Activated T-helper 17 cell treated with anti-CD3 and anti-CD28 coated beads, Interleukin-2, amount 50 U/mL, for 72 hours (primary cell): ENCODE measurements at regions not wholly inside any gene's neighbourhood (a gene's known extent, or its start where the extent isn't known, plus 50 kb on each side); places are given as distances from the start of the nearest gene placed in this dataset.
"Not testable (repeated sequence)": the region's sequence is repeated elsewhere in the genome, so short reads cannot be mapped to it uniquely, and the experiment has no call there.

Experiments
- ATAC-seq: fragments of 150-1000 bp; cut with Tn5 transposase; replicated peaks from 2 replicates; pipeline ENCODE4 v1.10.0; 2021; ENCODE audit warnings: mild to moderate bottlenecking, moderate library complexity
- H3K27ac Mint-ChIP-seq: one replicate; pipeline ENCODE4 v1.8.0; 2022; ENCODE audit warnings: mixed read lengths
- H3K27me3 Mint-ChIP-seq: one replicate; pipeline ENCODE4 v1.8.0; 2022; ENCODE audit warnings: mixed read lengths
- H3K36me3 Mint-ChIP-seq: one replicate; pipeline ENCODE4 v1.8.0; 2022; ENCODE audit warnings: low read depth, mild to moderate bottlenecking, mixed read lengths
- H3K4me1 Mint-ChIP-seq: one replicate; pipeline ENCODE4 v1.8.0; 2022; ENCODE audit warnings: mixed read lengths
- H3K4me3 Mint-ChIP-seq: one replicate; pipeline ENCODE4 v1.8.0; 2022; ENCODE audit warnings: mild to moderate bottlenecking, mixed read lengths
- H3K9me3 Mint-ChIP-seq: one replicate; pipeline ENCODE4 v1.8.0; 2022; ENCODE audit warnings: mixed read lengths

DNA sequence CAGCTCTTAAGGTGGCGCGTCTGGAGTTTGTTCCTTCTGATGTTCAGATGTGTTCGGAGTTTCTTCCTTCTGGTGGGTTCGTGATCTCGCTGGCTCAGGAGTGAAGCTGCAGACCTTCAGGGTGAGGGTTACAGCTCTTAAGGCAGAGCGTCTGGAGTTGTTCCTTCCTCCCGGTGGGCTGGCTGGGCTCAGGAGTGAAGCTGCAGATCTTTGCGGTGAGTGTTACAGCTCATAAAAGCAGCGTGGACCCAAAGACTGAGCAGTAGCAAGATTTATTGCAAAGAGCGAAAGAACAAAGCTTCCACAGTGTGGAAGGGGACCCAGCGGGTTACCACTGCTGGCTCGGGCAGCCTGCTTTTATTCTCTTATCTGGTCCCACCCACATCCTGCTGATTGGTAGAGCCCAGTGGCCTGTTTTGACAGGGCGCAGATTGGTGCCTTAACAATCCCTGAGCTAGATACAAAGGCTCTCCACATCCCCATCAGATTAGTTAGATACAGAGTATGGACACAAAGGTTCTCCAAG, 244.3 kb downstream of the PLA2G4A start:
- peak; percentile 32 for ATAC-seq
- not testable (repeated sequence) for H3K4me1 Mint-ChIP-seq
- H3K4me3 Mint-ChIP-seq: peak overlapping the region; percentile 98

DNA sequence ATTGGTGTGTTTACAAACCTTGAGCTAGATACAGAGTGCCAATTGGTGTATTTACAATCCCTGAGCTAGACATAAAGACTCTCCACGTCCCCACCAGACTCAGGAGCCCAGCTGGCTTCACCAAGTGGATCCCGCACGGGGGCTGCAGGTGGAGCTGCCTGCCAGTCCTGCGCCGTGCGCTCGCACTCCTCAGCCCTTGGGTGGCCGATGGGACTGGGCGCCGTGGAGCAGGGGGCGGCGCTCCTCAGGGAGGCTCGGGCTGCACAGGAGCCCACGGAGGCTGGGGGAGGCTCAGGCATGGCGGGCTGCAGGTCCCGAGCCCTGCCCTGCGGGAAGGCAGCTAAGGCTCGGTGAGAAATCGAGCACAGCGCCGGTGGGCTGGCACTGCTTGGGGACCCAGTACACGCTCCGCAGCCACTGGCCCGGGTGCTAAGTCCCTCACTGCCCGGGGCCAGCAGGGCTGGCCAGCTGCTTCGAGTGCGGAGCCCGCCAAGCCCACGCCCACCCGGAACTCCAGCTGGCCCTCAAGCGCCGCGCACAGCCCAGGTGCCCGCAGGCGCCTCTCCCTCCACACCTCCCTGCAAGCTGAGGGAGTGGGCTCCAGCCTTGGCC, 245.0 kb downstream of the PLA2G4A start:
- not testable (repeated sequence) for H3K27me3 Mint-ChIP-seq, H3K27ac Mint-ChIP-seq, H3K9me3 Mint-ChIP-seq, ATAC-seq, H3K4me1 Mint-ChIP-seq, H3K36me3 Mint-ChIP-seq
- peak overlapping the region; percentile 98 for H3K4me3 Mint-ChIP-seq

More for the DNA sequence above, 244.3 kb downstream of the PLA2G4A start:
- peak overlapping the region; percentile 97 for H3K27ac Mint-ChIP-seq
- not testable (repeated sequence) for H3K9me3 Mint-ChIP-seq, H3K27me3 Mint-ChIP-seq, H3K36me3 Mint-ChIP-seq

DNA sequence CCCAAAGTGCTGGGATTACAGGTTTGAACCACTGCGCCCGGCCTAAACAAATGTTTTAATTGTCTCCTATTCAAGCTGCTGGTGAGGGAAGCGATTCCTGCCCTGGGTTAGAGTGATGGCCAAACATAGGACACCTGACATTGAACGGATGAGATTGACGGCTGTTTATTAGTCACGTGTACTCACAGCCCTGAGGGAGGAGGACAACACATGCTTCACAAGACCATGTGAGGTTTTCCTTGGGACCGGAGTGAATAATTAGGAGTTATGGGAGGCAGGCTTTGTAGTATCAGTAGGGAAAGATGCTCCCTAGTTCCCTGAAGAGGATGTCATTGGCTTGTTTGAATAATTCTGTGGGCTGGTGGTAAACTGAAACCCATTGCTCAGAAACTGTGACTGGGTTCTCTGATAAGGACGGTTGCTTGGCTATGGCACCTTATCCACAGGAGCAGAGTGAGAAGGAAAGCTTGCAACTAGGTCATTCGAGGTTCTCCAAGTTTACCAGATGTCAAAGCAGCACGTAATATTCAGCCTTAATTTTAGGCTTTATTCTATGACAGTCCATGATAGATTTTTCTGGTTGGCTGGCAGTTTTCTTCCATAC, 245.8 kb downstream of the PLA2G4A start:
- no peaks in the 10 kb centered on the region for H3K4me1 Mint-ChIP-seq
- H3K9me3 Mint-ChIP-seq: peaks cover 5% of the 10 kb centered on the region
- no peak overlapping the region for H3K27ac Mint-ChIP-seq
- peak overlapping the region; percentile 30 for H3K4me3 Mint-ChIP-seq
- H3K27me3 Mint-ChIP-seq: no peaks in the 10 kb centered on the region
- H3K36me3 Mint-ChIP-seq: no peaks in the 10 kb centered on the region
- no peak for ATAC-seq

DNA sequence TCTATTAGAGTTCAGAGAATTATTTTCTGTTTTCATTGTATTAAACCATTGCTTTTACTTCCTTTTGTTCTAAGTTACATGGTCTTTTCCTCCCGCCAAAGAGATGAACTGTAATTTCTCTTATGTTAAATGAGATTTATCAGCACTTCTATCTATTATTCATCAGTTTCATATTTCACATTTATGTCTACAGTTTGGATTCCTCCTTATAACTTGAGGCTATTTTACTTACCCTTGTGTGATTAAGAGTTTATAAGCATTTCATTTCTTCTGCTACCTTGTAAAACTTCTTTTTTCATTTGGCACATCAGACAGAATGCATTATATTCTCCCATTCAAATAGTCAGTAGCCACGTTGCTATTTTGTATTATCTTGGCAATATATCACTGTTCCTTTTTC, 248.2 kb downstream of the PLA2G4A start:
- no peaks in the 10 kb centered on the region for H3K27me3 Mint-ChIP-seq
- H3K4me1 Mint-ChIP-seq: no peaks in the 10 kb centered on the region
- H3K36me3 Mint-ChIP-seq: no peaks in the 10 kb centered on the region

DNA sequence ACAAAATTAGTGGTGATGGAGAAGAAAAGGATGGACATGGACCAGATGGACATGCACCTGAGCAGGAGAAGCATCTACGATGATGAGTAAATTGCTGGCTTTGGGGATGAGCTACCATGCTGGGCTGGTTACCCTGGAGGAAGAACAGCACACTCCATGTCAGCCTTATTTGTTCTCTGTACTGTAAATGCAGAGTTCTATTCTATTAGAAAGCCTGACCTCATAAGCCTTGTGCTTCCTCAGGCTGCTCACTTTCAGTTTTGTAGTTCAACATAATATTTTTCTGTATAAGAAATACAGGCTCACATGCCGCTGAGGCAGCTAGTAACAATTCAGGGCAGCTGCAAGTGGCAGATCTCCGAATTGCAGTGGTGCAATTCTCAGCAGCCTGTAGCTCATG, 249.6 kb downstream of the PLA2G4A start:
- no peaks in the 10 kb centered on the region for H3K9me3 Mint-ChIP-seq
- H3K4me3 Mint-ChIP-seq: no peak overlapping the region
- H3K36me3 Mint-ChIP-seq: no peaks in the 10 kb centered on the region
- H3K27me3 Mint-ChIP-seq: no peaks in the 10 kb centered on the region
- ATAC-seq: no peak
- H3K4me1 Mint-ChIP-seq: no peaks in the 10 kb centered on the region
- H3K27ac Mint-ChIP-seq: no peak overlapping the region

More for the DNA sequence above, 248.2 kb downstream of the PLA2G4A start:
- no peak overlapping the region for H3K27ac Mint-ChIP-seq
- peaks cover 5% of the 10 kb centered on the region for H3K9me3 Mint-ChIP-seq
- ATAC-seq: no peak
- H3K4me3 Mint-ChIP-seq: no peak overlapping the region

DNA sequence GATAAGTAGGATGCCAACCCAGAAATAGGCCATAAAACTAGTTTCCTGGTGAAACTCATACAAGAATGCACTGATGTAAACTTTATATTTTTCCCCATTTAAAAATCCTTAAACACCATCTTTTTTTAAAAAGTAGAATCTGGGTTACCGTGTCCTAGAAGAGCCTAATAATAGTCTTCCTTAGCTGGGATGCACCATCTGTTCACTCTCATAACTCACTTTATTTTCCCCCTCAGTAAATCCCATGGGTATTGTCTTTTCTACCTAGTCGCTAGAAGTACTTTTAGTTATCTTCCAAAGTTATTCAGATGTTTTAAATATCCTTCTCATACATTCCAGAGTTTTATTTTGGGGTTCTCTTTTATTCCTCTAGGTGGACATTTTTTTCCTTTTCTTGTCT, 250.2 kb downstream of the PLA2G4A start:
- Mint-ChIP-seq H3K27ac (no peak overlapping the region), H3K4me1 (no peaks in the 10 kb centered on the region), H3K9me3 (no peaks in the 10 kb centered on the region)

DNA sequence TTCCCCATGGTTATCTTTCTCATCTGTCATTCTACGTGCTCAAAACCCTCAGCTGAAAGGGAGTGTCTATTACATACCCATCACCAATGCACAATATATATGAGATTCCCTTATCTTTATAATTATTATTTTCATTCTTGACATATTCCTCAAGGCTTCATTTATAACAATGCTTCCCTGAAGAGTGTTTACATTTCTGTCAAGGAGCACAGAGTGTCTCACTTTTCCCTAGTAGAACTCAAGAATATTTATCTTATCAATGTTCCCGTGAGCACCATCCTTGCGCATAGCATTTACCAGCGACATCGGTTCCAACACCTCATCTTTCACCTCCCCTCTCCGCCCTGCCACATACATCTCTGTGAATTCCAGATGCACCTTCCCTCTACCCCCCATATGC, 250.6 kb downstream of the PLA2G4A start:
- Mint-ChIP-seq H3K4me1 (no peaks in the 10 kb centered on the region), H3K27me3 (no peaks in the 10 kb centered on the region), H3K27ac (no peak overlapping the region), H3K4me3 (no peak overlapping the region), H3K9me3 (no peaks in the 10 kb centered on the region), H3K36me3 (no peaks in the 10 kb centered on the region)
- no peak for ATAC-seq

More for the DNA sequence above, 250.2 kb downstream of the PLA2G4A start:
- H3K4me3 Mint-ChIP-seq: no peak overlapping the region
- H3K36me3 Mint-ChIP-seq: no peaks in the 10 kb centered on the region
- ATAC-seq: no peak
- H3K27me3 Mint-ChIP-seq: no peaks in the 10 kb centered on the region

DNA sequence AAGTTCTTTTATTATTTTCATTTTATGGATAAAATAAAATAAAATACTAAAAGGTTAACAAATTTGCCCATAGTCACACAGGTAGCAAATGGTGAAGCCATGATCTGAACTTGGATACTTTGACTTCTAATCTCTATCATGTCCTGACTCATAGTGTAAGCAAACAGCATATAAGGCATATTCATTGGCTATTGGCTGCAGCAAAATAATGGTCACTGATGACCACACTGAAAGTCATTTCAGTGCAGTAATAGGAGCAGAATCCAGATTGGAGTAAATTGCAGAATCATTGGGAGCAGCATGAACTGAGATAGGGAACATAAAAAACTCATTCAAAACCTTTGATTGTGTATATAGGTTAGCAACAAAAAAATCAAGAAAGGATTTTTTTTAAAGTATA, 262.9 kb downstream of the PLA2G4A start:
- Mint-ChIP-seq H3K27ac (peak overlapping the region; percentile 0), H3K4me1 (peaks cover 14% of the 10 kb centered on the region), H3K9me3 (peaks cover 9% of the 10 kb centered on the region), H3K4me3 (peak overlapping the region; percentile 12), H3K27me3 (no peaks in the 10 kb centered on the region), H3K36me3 (no peaks in the 10 kb centered on the region)
- ATAC-seq: no peak

DNA sequence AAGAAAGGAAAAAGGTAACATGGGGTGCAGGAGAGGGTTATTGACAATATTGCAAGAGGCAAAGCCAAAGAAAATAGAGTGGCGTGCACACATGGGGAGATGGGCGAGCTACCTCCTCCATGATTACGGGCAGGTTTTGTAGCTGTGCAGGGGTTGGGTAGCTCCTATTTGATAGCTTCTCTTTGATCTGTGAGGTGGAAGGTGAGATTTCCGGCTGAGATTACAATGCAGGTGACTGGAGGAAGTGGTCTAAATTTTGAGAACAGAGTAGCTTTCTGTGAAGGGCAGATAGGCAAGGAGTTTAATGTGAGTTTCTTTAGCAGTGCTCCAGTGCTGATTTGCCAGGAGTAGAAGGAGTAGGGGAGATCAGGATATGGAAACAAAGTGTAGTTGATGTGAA, 263.4 kb downstream of the PLA2G4A start:
- Mint-ChIP-seq H3K4me3 (peak overlapping the region; percentile 12), H3K27ac (peak overlapping the region; percentile 0), H3K4me1 (peaks cover 18% of the 10 kb centered on the region), H3K27me3 (no peaks in the 10 kb centered on the region), H3K36me3 (no peaks in the 10 kb centered on the region), H3K9me3 (peaks cover 9% of the 10 kb centered on the region)
- ATAC-seq: peak; percentile 29

DNA sequence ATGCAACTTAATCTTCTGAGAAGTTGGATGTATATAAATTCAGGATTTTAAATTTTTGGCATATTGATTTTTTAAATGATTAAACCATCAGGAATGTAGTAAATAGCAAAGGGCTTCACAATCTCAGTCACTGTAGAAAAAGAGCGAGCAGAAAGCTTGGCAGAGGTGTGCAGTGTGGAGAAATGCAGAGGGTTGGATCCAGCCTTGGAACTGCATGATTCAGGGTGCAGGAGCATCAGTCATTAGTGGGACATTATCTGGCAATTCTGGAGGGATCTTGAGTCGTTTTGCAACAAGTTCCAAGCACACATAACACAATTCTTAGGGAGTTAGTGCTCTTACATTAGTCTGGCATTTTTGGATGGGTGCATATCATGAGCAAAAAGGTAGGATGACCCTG, 267.9 kb downstream of the PLA2G4A start:
- H3K36me3 Mint-ChIP-seq: no peaks in the 10 kb centered on the region
- H3K4me1 Mint-ChIP-seq: peaks cover 13% of the 10 kb centered on the region
- H3K4me3 Mint-ChIP-seq: no peak overlapping the region
- H3K27ac Mint-ChIP-seq: no peak overlapping the region
- H3K27me3 Mint-ChIP-seq: no peaks in the 10 kb centered on the region
- no peak for ATAC-seq
- peaks cover 6% of the 10 kb centered on the region for H3K9me3 Mint-ChIP-seq

DNA sequence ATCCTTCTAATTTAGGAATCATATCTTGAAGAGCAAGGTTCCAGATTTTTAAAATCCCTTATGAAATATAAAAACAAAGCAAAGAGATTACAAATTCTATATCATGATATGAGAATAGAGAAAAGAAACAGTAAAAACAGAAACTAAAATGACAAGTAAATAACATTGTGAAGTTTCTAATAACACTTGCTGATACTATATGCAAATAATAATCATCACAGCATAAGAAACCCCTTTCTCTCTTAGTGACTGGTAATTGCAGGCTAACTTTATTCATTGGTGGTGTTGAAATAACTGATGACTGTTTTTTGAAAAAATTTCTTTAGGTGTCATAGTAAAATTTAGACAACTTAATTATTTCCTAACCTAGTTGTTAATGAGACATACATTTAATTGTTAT, 281.6 kb downstream of the PLA2G4A start:
- Mint-ChIP-seq H3K27me3 (no peaks in the 10 kb centered on the region), H3K9me3 (peaks cover 3% of the 10 kb centered on the region), H3K4me1 (no peaks in the 10 kb centered on the region), H3K36me3 (no peaks in the 10 kb centered on the region), H3K27ac (no peak overlapping the region), H3K4me3 (no peak overlapping the region)
- no peak for ATAC-seq

DNA sequence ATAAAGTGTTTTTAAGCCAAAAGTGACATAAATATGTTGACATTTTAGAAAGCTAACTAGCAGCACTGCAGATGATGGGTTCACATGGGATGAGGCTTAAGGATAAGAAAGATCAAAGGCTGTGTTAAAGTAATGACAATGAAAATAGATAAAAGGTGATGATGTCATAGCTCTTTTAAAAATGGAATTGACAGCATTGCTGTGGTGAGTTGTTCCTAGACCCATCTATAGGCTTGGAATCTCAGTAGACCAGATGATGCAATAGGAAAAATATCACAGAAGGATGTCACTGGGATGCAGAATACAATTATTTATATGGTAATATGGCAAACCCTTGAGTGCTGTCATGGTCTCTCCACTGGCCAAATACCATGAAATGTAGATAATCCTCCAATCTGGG, 286.0 kb downstream of the PLA2G4A start:
- Mint-ChIP-seq H3K27ac (no peak overlapping the region), H3K36me3 (no peaks in the 10 kb centered on the region)

DNA sequence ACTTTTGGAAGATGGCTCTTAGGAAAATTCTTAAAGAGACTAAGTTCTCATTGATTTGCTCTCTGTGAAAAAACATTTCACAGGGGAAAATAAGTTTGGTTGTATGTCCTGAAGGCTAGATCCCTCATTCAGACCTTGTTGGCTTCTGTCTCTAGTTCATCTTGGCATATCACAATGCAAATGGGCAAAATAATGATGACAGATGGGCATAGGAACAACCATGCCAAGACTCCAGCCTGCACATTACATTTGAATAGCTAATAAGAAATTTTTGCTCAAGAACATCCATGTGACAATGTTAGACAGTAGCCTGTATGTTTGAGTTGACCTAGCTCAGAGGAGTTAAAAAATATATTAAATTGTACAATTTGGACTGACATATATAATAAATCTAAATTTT, 292.9 kb downstream of the PLA2G4A start:
- ATAC-seq: no peak
- Mint-ChIP-seq H3K9me3 (no peaks in the 10 kb centered on the region), H3K27ac (no peak overlapping the region), H3K27me3 (no peaks in the 10 kb centered on the region), H3K36me3 (no peaks in the 10 kb centered on the region), H3K4me1 (no peaks in the 10 kb centered on the region), H3K4me3 (no peak overlapping the region)

More for the DNA sequence above, 286.0 kb downstream of the PLA2G4A start:
- peaks cover 4% of the 10 kb centered on the region for H3K9me3 Mint-ChIP-seq
- no peak overlapping the region for H3K4me3 Mint-ChIP-seq
- H3K27me3 Mint-ChIP-seq: no peaks in the 10 kb centered on the region
- H3K4me1 Mint-ChIP-seq: no peaks in the 10 kb centered on the region
- ATAC-seq: no peak

DNA sequence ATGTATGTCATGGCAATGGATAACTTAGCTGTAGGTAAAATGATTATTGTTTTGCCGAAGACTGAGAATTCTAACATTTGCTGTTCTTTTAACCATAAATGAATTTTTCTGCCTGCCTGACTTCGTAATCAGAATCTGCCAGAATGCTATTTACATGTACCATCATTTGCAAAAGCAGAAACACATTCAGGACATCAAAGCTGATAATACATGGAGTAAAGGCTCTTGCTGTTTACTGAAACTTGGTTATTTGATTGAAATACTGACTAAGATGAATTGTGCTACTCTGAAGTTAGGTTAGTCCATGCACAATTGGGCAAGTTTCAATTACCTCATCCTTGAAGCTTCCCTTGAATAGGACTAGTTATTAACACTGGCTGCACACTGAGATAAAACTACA, 293.8 kb downstream of the PLA2G4A start:
- Mint-ChIP-seq H3K27me3 (no peaks in the 10 kb centered on the region), H3K36me3 (no peaks in the 10 kb centered on the region), H3K9me3 (no peaks in the 10 kb centered on the region), H3K4me3 (no peak overlapping the region), H3K4me1 (no peaks in the 10 kb centered on the region), H3K27ac (no peak overlapping the region)
- ATAC-seq: no peak

DNA sequence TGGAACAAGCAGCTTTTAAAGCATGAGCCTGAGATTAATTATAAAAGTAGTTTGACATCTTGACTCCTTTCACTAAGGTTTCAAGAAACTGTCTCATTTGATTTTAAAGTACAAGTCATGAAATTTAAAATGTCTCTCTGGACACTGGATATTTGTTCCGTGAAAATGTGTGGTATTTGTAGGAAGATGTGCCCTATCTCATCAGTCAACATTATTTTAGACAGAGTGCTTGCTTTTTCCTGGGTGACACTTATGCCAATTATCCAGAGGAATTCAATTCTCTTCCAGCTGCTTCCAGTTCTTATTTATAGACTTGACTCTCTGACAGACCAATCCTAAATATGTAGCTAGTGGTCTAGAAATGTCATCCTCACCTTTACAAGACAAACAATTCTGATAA, 300.4 kb downstream of the PLA2G4A start:
- H3K4me1 Mint-ChIP-seq: no peaks in the 10 kb centered on the region
- H3K27ac Mint-ChIP-seq: no peak overlapping the region

More for the DNA sequence above, 300.4 kb downstream of the PLA2G4A start:
- Mint-ChIP-seq H3K36me3 (no peaks in the 10 kb centered on the region), H3K4me3 (no peak overlapping the region), H3K27me3 (no peaks in the 10 kb centered on the region), H3K9me3 (no peaks in the 10 kb centered on the region)
- no peak for ATAC-seq
